NAMALWA (cell line): ENCODE measurements at regions not wholly inside any gene's neighbourhood (a gene's known extent, or its start where the extent isn't known, plus 50 kb on each side); places are given as distances from the start of the nearest gene placed in this dataset.

ENCODE experiments used
- DNase-seq: peaks from one replicate; pipeline ENCODE4 v3.0.0-alpha.2; 2015; ENCODE audit warnings: low spot score

GRCh38 chr7:128167791-128168666 is 73.0 kb upstream of the LEP start:
- DNase-seq: no peak

GRCh38 chr7:128168667-128169210 is 72.3 kb upstream of the LEP start:
- DNase-seq: no peak

GRCh38 chr7:128170461-128170860 is 70.6 kb upstream of the LEP start:
- DNase-seq: no peak

- no peak for DNase-seq
These were observed 69.6 kb upstream of the LEP start for GRCh38 chr7:128171342-128171918.

GRCh38 chr7:128172151-128172550 is 68.9 kb upstream of the LEP start:
- DNase-seq: no peak

- DNase-seq: no peak
These were observed 68.1 kb upstream of the LEP start for GRCh38 chr7:128172963-128173362.

- DNase-seq: peak; percentile 66
These were observed 66.7 kb upstream of the LEP start for GRCh38 chr7:128174386-128174785.

GRCh38 chr7:128176696-128177095 is 64.4 kb upstream of the LEP start:
- no peak for DNase-seq

- DNase-seq: no peak
These were observed 63.1 kb upstream of the LEP start for GRCh38 chr7:128177768-128178550.

- DNase-seq: peak; percentile 66
These were observed 62.5 kb upstream of the LEP start for GRCh38 chr7:128178611-128179010.

GRCh38 chr7:128188396-128189230 is 52.5 kb upstream of the LEP start:
- no peak for DNase-seq

- DNase-seq: no peak
These were observed 51.7 kb upstream of the LEP start for GRCh38 chr7:128189231-128189930.

- DNase-seq: no peak
These were observed 50.9 kb upstream of the LEP start for GRCh38 chr7:128190051-128190647.

- no peak for DNase-seq
These were observed 49.8 kb upstream of the LEP start for GRCh38 chr7:128191136-128191844.
